GM08714 (cell line): ENCODE measurements at regions not wholly inside any gene's neighbourhood (a gene's known extent, or its start where the extent isn't known, plus 50 kb on each side); places are given as distances from the start of the nearest gene placed in this dataset.
"Not testable (repeated sequence)": the region's sequence is repeated elsewhere in the genome, so short reads cannot be mapped to it uniquely, and the experiment has no call there.

Experiments used
- H3K4me3 ChIP-seq: fragments of 200-500 bp; sonication (Bioruptor generic); 2 replicates; pipeline ENCODE4 v1.5.1; 2014; ENCODE audit warnings: mild to moderate bottlenecking, low read length, inconsistent platforms
- ZNF274 ChIP-seq: IDR thresholded peaks from 2 replicates; pipeline ENCODE4 v1.6.1; 2012; ENCODE audit warnings: mild to moderate bottlenecking, low read depth, low read length

GRCh38 chr13:42417626-42418025 lies 145.7 kb downstream of the AKAP11 start:
- TF ChIP-seq ZNF274 = no peak
- H3K4me3 ChIP-seq = no peak overlapping the region

GRCh38 chr13:42418184-42418583 lies 146.2 kb downstream of the AKAP11 start:
- no peak for TF ChIP-seq ZNF274
- no peak overlapping the region for H3K4me3 ChIP-seq

- TF ChIP-seq ZNF274 = no peak
- H3K4me3 ChIP-seq = no peak overlapping the region
These were observed 148.4 kb downstream of the AKAP11 start for GRCh38 chr13:42420304-42420703.

GRCh38 chr13:42422681-42423080 lies 150.7 kb downstream of the AKAP11 start:
- TF ChIP-seq ZNF274 = no peak
- H3K4me3 ChIP-seq = no peak overlapping the region

GRCh38 chr13:42424182-42424581 lies 149.8 kb upstream of the TNFSF11 start:
- no peak overlapping the region for H3K4me3 ChIP-seq
- no peak for TF ChIP-seq ZNF274

- no peak for TF ChIP-seq ZNF274
These were observed 128.6 kb upstream of the TNFSF11 start for GRCh38 chr13:42445354-42445753.

GRCh38 chr13:42446597-42446996 lies 127.4 kb upstream of the TNFSF11 start:
- not testable (repeated sequence) for H3K4me3 ChIP-seq

More at GRCh38 chr13:42445354-42445753, 128.6 kb upstream of the TNFSF11 start:
- H3K4me3 ChIP-seq = no peak overlapping the region

- no peak for TF ChIP-seq ZNF274
- no peak overlapping the region for H3K4me3 ChIP-seq
These were observed 120.8 kb upstream of the TNFSF11 start for GRCh38 chr13:42453091-42453645.

GRCh38 chr13:42454749-42455148 lies 119.2 kb upstream of the TNFSF11 start:
- H3K4me3 ChIP-seq = no peak overlapping the region
- no peak for TF ChIP-seq ZNF274

- no peak overlapping the region for H3K4me3 ChIP-seq
- no peak for TF ChIP-seq ZNF274
These were observed 115.8 kb upstream of the TNFSF11 start for GRCh38 chr13:42458193-42458592.

- H3K4me3 ChIP-seq = no peak overlapping the region
- TF ChIP-seq ZNF274 = no peak
These were observed 107.8 kb upstream of the TNFSF11 start for GRCh38 chr13:42466123-42466522.

- H3K4me3 ChIP-seq = no peak overlapping the region
- TF ChIP-seq ZNF274 = no peak
These were observed 107.3 kb upstream of the TNFSF11 start for GRCh38 chr13:42466609-42467008.

- TF ChIP-seq ZNF274 = no peak
These were observed 99.0 kb upstream of the TNFSF11 start for GRCh38 chr13:42474954-42475353.

GRCh38 chr13:42477596-42478190 lies 96.3 kb upstream of the TNFSF11 start:
- H3K4me3 ChIP-seq = no peak overlapping the region
- no peak for TF ChIP-seq ZNF274

More at GRCh38 chr13:42474954-42475353, 99.0 kb upstream of the TNFSF11 start:
- no peak overlapping the region for H3K4me3 ChIP-seq

- TF ChIP-seq ZNF274 = no peak
- no peak overlapping the region for H3K4me3 ChIP-seq
These were observed 95.3 kb upstream of the TNFSF11 start for GRCh38 chr13:42478531-42479156.

- no peak for TF ChIP-seq ZNF274
- no peak overlapping the region for H3K4me3 ChIP-seq
These were observed 89.6 kb upstream of the TNFSF11 start for GRCh38 chr13:42484386-42484785.

- TF ChIP-seq ZNF274 = no peak
- H3K4me3 ChIP-seq = no peak overlapping the region
These were observed 88.7 kb upstream of the TNFSF11 start for GRCh38 chr13:42485272-42485671.
